ENCODE measurements at regions not wholly inside any gene's neighbourhood (a gene's known extent, or its start where the extent isn't known, plus 50 kb on each side); places are given as distances from the start of the nearest gene placed in this dataset.
"Not testable (repeated sequence)": the region's sequence is repeated elsewhere in the genome, so short reads cannot be mapped to it uniquely, and the experiment has no call there.

DNA sequence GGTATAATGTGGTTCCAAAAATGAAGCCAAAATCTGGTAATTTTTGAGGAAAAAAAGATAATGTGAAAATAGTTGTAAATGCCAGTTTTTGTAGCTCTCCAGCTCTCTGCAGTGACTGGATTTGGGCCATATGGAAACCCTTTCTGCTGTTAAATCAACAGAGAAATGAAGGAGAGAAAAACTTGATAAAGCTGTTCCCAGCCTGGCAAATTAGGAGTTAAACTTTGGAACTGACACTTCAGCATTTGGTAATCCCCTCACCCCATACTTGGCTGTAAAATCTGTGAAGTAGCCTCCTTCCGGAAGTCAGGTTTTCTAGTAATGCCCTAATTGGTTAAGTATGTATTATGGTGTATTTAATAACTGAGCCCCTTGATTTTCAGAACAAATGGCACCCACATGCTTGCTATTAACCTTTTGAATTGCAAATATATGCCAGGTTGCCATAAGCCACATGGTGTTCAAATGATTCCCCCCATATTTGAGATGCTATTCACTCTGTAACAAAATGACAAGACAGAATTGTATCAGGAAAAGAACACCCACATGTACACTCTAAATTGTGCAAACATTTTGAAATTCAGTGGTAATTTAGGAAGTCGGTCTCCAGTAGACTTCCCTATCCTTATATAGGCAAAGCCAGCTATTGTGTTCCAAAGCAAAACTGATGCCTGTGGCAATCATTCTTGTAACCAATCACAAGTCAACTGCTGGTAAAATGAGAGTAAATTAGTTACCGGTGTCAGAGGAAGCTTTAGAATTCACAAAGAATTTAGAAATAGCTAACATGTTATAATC lies 96.3 kb upstream of the ADAMTS3 start:
- no peak overlapping the region for H3K27ac Mint-ChIP-seq

DNA sequence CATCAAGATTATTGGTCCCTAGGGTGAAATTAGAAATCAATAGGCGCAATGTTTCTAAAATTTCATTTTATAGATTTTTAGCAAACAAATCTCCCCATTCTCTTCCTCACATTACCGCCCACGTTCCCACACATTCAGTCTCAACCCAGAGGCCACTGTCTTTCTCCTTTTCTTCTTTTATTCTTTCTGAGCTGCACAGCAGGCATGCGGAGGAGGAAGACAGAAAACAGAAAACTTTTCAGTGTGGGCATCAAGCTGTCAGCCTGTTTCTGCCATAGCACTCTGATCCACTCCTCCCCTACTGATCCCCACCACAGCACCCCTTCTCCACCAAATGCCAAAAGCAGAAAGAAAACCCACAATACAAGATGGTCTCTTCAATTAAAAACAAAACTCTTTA lies 94.8 kb upstream of the ADAMTS3 start:
- no peak overlapping the region for H3K4me3 Mint-ChIP-seq
- Histone ChIP-seq H3K4me3 (ENCODE audit: low read length) (no peak overlapping the region), H3K27ac (ENCODE audit: low read length) (no peak overlapping the region), H3K36me3 (ENCODE audit: control insufficient read depth, insufficient read depth, low read length) (no peaks in the 10 kb centered on the region), H3K4me1 (ENCODE audit: control insufficient read depth, insufficient read depth, low read length) (no peaks in the 10 kb centered on the region), H3K9me3 (ENCODE audit: control insufficient read depth, insufficient read depth, low read length) (no peaks in the 10 kb centered on the region), H3K27me3 (ENCODE audit: control insufficient read depth, insufficient read depth, low read length) (no peaks in the 10 kb centered on the region)
- intact Hi-C loops (cut with micrococcal nuclease), result no loop called here
- WGBS (ENCODE audit: insufficient coverage), result 83% methylated on average over 4 of the region's 4 CpGs
- no peaks in the 10 kb centered on the region for H3K27me3 Mint-ChIP-seq (ENCODE audit: low read depth in 2 of 2)
- TF ChIP-seq, protein P1, sequence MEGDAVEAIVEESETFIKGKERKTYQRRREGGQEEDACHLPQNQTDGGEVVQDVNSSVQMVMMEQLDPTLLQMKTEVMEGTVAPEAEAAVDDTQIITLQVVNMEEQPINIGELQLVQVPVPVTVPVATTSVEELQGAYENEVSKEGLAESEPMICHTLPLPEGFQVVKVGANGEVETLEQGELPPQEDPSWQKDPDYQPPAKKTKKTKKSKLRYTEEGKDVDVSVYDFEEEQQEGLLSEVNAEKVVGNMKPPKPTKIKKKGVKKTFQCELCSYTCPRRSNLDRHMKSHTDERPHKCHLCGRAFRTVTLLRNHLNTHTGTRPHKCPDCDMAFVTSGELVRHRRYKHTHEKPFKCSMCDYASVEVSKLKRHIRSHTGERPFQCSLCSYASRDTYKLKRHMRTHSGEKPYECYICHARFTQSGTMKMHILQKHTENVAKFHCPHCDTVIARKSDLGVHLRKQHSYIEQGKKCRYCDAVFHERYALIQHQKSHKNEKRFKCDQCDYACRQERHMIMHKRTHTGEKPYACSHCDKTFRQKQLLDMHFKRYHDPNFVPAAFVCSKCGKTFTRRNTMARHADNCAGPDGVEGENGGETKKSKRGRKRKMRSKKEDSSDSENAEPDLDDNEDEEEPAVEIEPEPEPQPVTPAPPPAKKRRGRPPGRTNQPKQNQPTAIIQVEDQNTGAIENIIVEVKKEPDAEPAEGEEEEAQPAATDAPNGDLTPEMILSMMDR (IDR thresholded peaks at IDR 0.05), result no peak
- ATAC-seq (no peak), DNase-seq (no peak)
- no peaks in the 10 kb centered on the region for H3K4me1 Mint-ChIP-seq
- peaks cover 2 to 3% of the 10 kb centered on the region in 2 donors for H3K9me3 Mint-ChIP-seq
- H3K27ac Mint-ChIP-seq, result no peak overlapping the region
- H3K36me3 Mint-ChIP-seq, result no peaks in the 10 kb centered on the region

More for the DNA sequence above, 96.3 kb upstream of the ADAMTS3 start:
- no CpG with 5 or more reads among the region's 3 CpGs for WGBS (ENCODE audit: insufficient coverage)
- Mint-ChIP-seq H3K9me3 (peaks cover 2 to 3% of the 10 kb centered on the region in 2 donors), H3K4me1 (no peaks in the 10 kb centered on the region), H3K27me3 (ENCODE audit: low read depth in 2 of 2) (no peaks in the 10 kb centered on the region), H3K36me3 (no peaks in the 10 kb centered on the region), H3K4me3 (no peak overlapping the region)
- no peaks in the 10 kb centered on the region for H3K36me3 ChIP-seq (ENCODE audit: control insufficient read depth, insufficient read depth, low read length)
- no peaks in the 10 kb centered on the region for H3K4me1 ChIP-seq (ENCODE audit: control insufficient read depth, insufficient read depth, low read length)
- H3K9me3 ChIP-seq (ENCODE audit: control insufficient read depth, insufficient read depth, low read length), result no peaks in the 10 kb centered on the region
- H3K4me3 ChIP-seq (ENCODE audit: low read length), result no peak overlapping the region
- ATAC-seq (no peak), DNase-seq (no peak)
- intact Hi-C loops (cut with micrococcal nuclease), result no loop called here
- H3K27ac ChIP-seq (ENCODE audit: low read length), result no peak overlapping the region
- TF ChIP-seq, protein P1 (IDR thresholded peaks at IDR 0.05), result no peak
- H3K27me3 ChIP-seq (ENCODE audit: control insufficient read depth, insufficient read depth, low read length), result no peaks in the 10 kb centered on the region

DNA sequence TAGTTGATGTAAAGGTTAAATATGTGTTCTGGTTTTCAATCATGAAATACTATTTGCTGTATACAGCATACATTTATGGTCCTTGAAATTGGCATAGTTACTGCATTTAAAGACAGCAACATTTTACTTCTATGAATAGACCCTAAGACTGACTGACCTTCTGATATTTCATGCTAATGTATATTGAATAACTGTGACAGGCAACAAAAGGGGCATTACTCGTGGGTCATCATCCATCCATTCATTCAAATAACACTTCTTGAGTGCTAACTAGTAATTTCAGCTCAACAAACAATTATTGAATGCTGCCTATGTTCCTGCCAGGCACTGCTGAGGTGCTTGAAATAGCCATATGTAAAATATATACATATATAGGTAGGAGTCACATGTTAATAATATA lies 92.8 kb upstream of the ADAMTS3 start:
- H3K27ac ChIP-seq (ENCODE audit: low read length), result no peak overlapping the region
- no peak for ATAC-seq
- intact Hi-C loops (cut with micrococcal nuclease), result no loop called here
- H3K4me1 ChIP-seq (ENCODE audit: control insufficient read depth, insufficient read depth, low read length), result no peaks in the 10 kb centered on the region
- TF ChIP-seq, protein P1 (IDR thresholded peaks at IDR 0.05), result no peak
- no peak for DNase-seq
- Mint-ChIP-seq H3K36me3 (no peaks in the 10 kb centered on the region), H3K27ac (no peak overlapping the region), H3K4me3 (no peak overlapping the region), H3K4me1 (no peaks in the 10 kb centered on the region), H3K9me3 (peaks cover 3 to 4% of the 10 kb centered on the region in 2 donors), H3K27me3 (ENCODE audit: low read depth in 2 of 2) (no peaks in the 10 kb centered on the region)
- H3K4me3 ChIP-seq (ENCODE audit: low read length), result no peak overlapping the region
- 50% methylated on average over 1 of the region's 1 CpG for WGBS (ENCODE audit: insufficient coverage)
- no peaks in the 10 kb centered on the region for H3K9me3 ChIP-seq (ENCODE audit: control insufficient read depth, insufficient read depth, low read length)
- no peaks in the 10 kb centered on the region for H3K36me3 ChIP-seq (ENCODE audit: control insufficient read depth, insufficient read depth, low read length)
- no peaks in the 10 kb centered on the region for H3K27me3 ChIP-seq (ENCODE audit: control insufficient read depth, insufficient read depth, low read length)

DNA sequence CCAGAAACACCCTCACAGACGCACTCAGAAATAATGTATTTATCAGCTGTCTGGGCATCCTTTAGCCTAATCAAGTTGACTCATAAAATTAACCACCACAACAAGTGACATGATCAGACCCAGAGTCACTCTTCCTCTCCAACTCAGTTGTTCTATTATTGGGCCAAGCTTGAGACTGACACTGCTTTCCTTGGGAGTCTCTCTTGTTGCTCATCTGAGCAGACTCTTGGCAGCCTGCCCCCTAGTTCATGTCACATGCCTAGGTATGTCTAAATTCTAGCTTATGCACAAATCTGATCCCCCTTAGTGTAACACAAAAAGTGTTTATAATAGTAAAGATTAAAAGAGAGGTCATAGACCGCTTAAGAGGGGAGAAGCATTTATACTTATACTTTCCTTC lies 72.6 kb upstream of the ADAMTS3 start:
- no peak overlapping the region for H3K4me3 ChIP-seq (ENCODE audit: low read length)
- H3K4me1 ChIP-seq (ENCODE audit: control insufficient read depth, insufficient read depth, low read length), result no peaks in the 10 kb centered on the region

DNA sequence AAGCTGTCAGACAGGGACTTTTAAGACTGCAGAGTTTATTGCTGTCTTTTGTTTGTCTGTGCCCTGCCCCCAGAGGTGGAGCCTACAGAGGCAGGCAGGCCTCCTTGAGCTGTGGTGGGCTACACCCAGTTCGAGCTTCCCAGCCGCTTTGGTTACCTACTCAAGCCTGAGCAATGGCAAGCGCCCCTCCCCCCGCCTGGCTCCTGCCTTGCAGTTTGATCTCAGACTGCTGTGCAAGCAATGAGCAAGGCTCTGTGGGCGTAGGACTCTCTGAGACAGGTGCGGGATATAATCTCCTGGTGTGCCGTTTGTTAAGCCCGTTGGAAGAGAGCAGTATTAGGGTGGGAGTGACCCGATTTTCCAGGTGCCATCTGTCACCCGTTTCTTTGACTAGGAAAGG lies 67.8 kb upstream of the ADAMTS3 start:
- H3K4me3 Mint-ChIP-seq; H3K27ac Mint-ChIP-seq; H3K4me3 ChIP-seq (ENCODE audit: low read length); H3K9me3 Mint-ChIP-seq; H3K4me1 ChIP-seq (ENCODE audit: control insufficient read depth, insufficient read depth, low read length); DNase-seq; H3K36me3 Mint-ChIP-seq; H3K4me1 Mint-ChIP-seq; H3K27me3 ChIP-seq (ENCODE audit: control insufficient read depth, insufficient read depth, low read length); H3K27me3 Mint-ChIP-seq (ENCODE audit: low read depth in 2 of 2); H3K9me3 ChIP-seq (ENCODE audit: control insufficient read depth, insufficient read depth, low read length); H3K27ac ChIP-seq (ENCODE audit: low read length); H3K36me3 ChIP-seq (ENCODE audit: control insufficient read depth, insufficient read depth, low read length); intact Hi-C loops (cut with micrococcal nuclease); ATAC-seq: not testable (repeated sequence)
- 91% methylated on average over 10 of the region's 10 CpGs for WGBS (ENCODE audit: insufficient coverage)

More for the DNA sequence above, 72.6 kb upstream of the ADAMTS3 start:
- Mint-ChIP-seq H3K27ac (no peak overlapping the region), H3K36me3 (no peaks in the 10 kb centered on the region), H3K4me3 (no peak overlapping the region), H3K4me1 (no peaks in the 10 kb centered on the region), H3K27me3 (ENCODE audit: low read depth in 2 of 2) (no peaks in the 10 kb centered on the region), H3K9me3 (peaks cover 6 to 8% of the 10 kb centered on the region in 2 donors)
- Histone ChIP-seq H3K36me3 (ENCODE audit: control insufficient read depth, insufficient read depth, low read length) (no peaks in the 10 kb centered on the region), H3K27ac (ENCODE audit: low read length) (no peak overlapping the region), H3K9me3 (ENCODE audit: control insufficient read depth, insufficient read depth, low read length) (peaks cover 6% of the 10 kb centered on the region), H3K27me3 (ENCODE audit: control insufficient read depth, insufficient read depth, low read length) (no peaks in the 10 kb centered on the region)
- ATAC-seq, result no peak
- DNase-seq, result no peak
- intact Hi-C loops (cut with micrococcal nuclease), result no loop called here
- WGBS (ENCODE audit: insufficient coverage), result 96% methylated on average over 1 of the region's 2 CpGs
- TF ChIP-seq, protein P1 (IDR thresholded peaks at IDR 0.05), result no peak

Measured in natural killer cell (primary cell).